ENCODE measurements at regions not wholly inside any gene's neighbourhood (a gene's known extent, or its start where the extent isn't known, plus 50 kb on each side); places are given as distances from the start of the nearest gene placed in this dataset.

DNA sequence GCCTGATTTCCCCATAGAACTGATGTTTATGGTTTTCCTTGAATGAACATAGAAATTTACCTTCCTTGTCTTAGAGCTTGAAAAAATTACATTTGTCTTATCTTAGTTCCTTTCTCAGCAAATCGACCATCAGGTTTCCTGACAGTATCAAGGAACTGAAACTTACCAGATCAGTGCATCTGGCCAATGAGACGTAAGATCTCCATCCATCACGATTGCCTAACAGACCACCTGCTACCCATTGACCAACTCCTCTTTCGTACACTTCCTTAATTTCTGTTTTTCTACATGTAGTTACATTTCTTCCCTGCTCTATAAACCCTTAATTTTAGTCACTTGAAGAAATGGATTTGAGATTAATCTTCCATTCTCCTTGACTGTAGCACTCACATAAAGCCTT is 57.4 kb upstream of the TMPRSS15 start:
- DNase-seq = no peak

DNA sequence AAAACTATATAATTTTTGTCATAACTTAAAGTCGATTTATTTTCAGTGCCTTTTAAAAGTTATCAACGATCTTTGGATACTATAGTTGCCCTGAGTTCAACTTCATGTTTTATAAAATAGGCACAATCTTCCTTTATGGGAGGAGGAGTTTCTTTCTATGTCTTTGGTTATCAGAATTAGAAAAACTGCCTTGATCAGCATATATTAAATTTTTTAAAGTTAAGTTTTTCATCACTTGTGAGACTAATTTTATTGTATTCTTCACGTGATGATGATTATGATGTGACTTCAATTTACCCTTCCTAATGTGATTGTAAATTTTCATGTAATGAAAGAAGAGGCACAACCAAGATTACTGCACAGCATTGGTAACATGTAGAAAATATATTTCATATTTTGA is 58.2 kb upstream of the TMPRSS15 start:
- DNase-seq = no peak

DNA sequence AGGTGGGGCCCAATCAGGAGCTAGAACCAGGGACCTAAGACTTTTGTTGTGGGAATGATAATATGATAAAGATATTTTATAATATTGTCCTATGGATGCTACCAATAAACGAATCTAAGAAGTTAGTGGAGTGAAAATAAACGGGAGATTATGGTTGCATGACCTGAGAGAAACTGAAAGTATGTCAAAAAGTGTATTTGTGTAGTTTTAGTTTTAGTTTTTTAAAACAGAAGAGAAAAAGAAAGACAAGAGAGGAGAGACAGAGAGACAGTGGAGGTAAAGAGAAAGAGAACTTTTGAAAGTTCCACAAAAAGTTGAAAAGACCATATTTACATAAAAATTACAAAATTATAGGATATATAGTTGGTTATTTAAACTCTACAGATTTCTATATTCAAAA is 64.1 kb upstream of the TMPRSS15 start:
- no peak for DNase-seq

DNA sequence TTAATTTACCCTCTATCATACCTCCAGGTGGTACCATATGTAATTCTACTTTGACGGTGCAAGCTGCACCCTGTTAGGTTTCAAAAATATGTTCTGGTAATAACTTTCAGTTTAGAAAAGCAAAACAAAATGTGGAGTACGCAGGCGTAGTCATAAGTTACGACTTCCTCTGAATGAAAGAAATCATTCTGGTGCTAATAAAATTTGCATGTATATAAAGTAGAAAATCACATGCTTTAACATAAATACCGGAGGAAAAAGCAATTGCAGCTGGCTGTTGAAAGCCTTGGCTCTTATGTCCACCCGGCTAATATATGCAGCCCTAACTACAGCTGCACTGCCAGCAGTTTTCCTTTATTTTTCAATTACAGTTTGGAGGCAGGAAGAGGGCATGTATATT is 65.2 kb upstream of the TMPRSS15 start:
- no peak for DNase-seq

DNA sequence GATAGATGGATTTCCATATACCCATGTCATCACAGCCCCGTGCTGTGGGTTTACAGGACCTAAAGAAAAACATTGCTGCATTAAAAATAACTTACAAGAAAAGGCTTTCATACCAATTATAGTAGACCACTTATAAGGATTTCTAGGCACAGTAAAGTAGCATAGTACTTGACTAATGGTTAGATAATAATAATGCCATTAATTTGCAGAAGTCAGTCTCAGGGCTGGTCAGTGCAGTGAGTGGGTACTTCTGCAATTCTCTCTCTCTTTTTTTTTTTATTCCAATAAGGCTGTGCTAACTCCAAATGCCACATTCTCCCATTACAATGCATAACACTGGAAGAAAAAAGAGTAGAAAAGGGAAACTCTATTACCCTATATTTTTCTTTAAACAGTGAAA is 73.1 kb upstream of the TMPRSS15 start:
- no peak for DNase-seq

DNA sequence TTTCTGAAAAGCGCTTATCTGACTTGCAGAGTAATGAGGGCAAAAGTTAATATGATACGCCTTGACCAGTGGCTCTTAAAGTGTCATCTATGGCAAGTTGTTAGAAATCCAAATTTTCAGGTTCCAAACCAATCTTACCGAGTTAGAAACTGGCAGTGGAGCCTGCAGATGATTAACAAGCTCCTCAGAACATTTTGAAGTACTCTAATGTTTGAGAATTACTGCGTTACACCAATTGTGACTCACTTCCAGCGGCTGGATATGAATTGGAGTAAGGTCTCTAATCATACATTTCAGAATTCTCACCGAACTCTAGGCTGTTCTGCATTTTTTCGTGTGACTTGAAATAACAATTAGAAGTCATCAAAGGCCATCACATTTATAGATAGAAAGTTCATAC is 73.5 kb upstream of the TMPRSS15 start:
- DNase-seq = no peak

DNA sequence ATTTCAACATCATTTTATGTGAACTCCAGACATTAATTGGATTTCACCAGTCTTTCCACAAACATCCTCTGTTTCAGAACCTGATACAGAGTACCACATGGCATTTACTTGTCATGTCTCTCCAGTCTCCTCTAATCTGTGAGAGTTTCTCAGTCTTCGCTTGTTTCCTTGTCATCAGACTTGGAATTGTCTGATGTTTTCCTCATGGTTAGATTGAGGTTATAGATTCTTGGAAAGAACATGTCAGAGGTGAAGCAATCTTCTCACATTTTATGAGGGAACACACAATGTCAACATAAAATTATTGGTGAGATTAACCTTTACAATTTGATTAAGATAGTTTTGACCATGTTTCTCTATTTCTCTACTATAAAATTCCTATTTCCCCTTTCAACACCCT is 74.9 kb upstream of the TMPRSS15 start:
- DNase-seq = no peak

DNA sequence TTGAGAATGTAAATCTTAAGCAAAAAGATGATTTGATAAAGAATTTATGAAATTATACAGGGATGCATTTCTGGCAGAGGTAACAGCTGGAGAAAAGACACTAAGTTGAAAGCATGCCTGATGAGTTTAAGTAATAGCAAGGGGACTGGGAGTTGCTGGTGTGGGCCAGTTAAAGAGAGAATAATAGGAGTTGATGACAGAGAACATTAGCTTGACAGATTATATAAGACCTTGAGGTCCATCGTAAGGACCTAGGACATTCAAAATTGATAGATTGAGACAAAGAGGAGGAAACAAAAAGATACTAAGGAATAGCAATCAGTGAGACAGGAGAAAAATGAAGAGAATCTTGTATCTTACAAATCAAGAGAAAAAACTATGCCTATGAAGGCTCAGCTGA is 84.7 kb upstream of the TMPRSS15 start:
- no peak for DNase-seq

DNA sequence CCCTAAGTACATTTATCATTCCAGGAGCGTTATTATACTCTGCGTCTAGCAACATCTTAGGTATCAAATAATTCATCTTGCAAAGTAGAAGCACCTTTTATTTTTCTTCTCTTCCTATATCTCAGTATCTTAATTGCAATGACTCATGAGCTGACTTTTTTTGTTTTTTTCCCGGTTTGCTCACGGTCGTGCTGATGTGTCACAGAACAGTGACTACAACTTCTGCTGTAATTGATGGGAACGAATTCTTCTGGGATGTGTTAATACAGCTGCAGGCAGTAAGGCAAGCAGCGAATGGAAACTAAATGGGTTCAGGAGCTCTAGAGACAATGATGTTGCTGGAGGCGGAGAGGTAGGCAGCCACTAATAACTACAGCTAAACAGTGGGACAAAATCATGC is 89.8 kb upstream of the TMPRSS15 start:
- DNase-seq = no peak

DNA sequence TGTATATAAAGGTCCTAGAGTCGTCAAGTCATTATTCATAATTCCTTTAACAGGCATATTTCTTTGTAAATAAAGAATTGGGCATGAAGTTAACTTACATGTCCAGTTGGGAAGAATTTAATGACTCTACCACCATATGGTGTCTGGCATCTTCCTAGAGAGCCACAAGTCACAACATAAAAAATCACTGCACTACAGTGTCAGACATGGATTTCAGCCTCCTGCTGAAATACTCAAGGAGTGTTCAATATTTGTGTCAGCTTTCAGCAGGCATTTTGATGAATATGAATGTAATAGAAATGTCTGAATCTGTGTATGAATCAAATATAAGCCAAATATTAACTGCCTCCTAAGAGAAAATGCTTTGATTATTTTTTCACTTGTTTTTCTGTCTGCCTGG is 91.9 kb upstream of the TMPRSS15 start:
- DNase-seq = no peak

DNA sequence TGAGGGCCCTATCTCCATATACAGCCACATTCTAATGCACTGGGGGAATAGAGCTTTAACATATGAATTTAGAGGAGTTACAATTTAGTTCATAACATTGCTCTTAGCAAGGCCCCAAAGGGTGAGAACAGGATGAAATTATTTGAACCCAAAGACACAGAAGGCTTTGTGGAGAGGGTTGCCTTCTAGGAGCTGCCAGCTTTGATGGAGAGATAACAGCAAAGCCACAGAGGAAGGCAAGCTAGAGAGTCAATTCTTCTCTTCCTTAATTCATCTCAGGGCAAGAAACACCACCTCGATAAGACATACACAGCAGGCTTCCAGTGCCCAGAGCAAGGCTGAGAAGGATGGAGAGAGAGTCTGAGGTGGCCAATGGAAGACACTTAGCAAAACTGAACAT is 94.8 kb upstream of the TMPRSS15 start:
- DNase-seq = no peak

DNA sequence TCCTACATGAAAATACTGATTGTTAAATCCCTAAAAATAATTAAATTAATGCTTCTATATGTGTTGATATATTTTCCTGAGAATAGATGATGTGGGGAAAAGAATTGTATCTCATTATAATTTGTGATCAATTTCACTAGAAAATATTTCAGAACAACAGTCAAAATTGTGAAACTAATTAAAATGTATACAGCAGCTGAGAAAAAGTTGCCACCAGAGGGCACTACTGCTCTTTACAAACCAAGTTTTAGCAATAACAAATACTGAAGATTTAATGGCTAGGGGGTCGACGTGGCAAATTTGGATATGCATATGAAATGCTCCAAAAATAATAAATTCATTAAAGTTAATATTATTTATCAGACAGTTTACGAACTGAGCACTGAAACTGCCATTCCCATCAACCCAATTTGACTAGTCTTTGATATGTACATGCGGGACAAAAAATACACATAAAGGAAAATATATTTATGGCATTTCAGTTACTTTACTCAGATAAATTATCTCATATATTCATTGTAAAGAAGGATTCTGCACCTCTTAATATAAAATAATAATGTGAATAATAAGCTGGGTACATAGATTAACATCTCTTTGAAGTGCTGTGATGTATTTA is 96.3 kb upstream of the TMPRSS15 start:
- DNase-seq = peak; percentile 47

DNA sequence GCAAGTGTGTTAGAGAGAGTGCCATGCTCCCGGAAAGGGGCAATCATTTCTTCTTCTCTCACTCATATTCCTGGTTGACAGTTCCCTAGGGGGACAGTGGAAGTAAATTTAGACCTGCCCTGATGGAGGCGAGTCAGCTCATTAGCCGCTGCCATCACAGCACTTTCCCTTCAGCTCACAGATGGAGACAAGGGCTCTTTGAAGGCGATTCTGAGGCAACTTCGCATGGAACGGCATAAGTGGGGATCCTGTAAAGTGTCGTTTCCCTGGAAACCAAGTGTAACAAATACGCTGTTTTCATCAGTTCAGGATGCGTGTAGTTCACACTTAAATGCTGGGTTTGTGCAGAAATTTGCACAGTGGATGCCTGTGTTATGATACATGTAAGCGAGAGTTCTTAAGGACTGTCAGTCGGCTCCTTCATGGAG is 114.5 kb upstream of the TMPRSS15 start:
- DNase-seq = no peak

DNA sequence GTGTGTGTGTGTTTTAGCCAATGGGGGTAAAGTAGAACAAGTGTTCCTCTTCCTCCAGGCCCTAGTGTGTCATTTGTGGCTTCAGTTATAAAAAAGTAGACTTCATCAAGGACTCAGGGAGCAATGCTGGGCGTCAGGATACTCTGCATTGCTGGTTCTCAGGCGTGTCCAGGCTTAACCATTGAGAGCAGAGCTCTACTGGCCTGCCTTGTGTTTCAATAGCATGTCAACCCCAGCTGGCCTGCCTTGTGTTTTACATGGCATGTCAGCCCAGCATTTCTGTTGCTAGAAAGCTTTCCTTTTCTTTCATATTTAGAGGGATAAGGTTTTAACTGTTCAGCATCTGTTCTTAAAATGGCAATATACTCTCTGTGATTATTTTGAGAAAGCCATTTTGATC is 117.6 kb upstream of the TMPRSS15 start:
- no peak for DNase-seq

DNA sequence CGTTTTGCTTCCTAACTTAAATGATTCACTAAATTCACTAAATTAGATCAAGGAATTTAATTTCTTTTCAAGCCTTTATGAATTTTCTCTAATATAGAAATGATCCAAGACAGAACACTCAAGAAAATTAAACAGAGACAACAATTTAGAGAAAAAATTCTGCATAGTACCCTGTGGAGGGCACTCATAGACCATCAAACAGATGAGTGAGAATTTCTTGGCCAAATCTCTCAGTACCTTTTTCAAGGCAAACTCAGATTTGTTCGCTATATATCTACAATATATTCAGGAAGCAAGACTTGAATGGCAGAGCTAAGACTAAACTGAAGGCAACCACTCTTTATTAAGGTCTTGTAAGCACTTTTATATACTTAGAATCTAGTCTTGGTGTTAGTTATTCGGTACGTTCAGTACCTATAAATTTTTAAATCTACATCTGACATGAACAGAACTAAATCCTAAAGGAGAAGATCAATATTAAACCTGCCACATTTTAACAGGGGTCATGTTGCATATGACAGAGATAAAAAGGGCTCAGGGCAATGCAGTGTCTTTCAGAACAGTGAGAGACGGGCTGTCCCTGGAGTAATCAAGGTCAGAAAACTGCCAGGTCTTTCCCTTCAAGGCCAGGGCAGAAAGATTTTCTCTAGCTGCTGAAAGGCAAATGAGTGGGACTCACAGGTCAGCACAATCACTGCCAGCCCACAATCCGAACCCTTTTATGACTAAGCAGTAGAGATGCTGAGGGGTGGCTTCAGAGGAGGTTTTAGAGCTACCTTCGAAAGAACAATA is 118.8 kb upstream of the TMPRSS15 start:
- no peak for DNase-seq

DNA sequence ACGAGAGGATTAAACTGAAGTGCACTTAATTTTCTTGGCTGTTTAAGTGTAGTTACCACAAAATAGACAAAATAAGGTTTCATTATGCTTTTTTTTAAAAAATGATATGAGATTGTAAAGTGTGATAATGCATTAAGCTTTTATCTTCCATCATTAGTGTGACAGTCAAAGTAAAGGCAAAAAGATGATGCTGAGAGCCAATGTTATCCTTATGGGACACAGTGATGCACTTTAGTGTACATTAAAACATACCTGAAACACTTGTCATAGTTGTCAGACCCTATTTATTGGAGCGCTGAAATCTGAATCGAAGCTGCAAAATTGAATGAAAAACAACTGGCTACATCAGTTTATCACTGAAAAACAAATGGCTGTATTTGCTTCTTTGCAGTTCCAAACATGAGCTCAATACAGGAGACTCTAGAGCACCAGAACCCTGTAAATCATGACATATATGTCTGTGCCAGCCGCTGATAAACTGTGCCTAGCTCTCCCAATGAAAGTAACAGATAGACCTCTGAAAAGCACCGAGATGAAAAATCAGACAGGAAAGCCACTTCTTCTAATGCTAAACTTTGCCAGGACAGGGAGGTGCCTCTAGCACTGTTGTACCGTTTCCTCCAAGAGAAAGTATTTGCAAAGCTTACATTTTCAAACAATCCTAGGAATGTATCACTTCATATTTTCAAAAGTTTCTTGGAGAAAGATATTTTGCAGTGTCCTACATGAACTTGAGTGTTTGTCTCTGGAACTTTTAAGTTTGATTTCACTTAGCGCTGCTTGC is 120.7 kb upstream of the TMPRSS15 start:
- no peak for DNase-seq

DNA sequence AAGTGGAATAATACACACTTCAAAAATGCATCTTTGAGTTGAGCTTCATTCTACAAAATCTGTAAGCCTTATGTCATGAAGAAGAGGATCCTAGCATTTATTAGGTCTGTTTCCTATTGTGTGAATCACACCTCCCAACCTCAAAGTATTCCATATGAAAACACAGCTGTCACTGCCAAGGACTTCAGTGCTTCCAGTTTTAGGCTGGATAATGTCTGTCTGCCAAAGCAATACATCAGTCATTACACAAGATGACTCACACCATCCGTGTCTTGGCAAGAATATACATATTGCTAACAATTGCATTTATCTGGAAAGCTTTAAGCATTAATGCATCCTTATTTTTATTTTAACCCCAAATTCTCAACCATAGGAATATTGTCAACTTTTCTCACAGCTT is 125.7 kb upstream of the TMPRSS15 start:
- no peak for DNase-seq

DNA sequence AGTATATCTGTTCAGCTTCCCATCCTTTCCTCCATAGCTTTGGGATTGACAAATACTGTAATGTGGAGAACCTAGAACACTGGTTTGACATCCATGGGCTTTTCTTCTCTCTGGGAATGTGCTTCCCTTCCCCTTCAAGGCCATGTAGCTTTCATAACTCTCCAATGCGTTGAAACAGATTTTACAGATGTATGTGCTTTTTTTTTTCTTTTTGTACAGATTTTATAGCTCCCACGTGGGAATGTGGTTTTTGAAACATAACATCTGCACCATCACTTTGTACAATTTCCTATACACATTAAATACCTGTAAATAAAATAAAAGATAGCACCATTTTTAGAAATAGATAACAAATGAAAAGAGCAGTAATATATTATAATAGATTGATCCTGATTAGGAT is 138.5 kb upstream of the TMPRSS15 start:
- DNase-seq = no peak

DNA sequence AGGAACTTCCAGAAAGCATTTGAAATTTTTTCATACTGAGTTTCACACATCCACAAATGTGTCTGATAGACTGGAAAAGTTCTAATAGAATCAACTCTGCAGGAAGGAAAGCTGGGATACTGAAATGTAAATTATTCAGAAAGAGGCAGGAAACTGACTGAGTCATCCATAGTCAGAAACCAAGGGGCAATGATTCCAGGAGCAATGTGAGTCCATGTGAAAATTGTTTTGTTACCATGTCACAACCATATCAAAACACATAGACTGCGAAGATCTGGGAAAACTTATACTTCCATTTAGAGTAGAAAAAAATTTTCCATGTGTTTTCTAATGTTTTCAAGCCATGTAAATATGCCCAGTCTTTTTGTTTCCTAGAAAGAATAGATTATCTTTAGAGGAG is 142.3 kb upstream of the TMPRSS15 start:
- DNase-seq = no peak

DNA sequence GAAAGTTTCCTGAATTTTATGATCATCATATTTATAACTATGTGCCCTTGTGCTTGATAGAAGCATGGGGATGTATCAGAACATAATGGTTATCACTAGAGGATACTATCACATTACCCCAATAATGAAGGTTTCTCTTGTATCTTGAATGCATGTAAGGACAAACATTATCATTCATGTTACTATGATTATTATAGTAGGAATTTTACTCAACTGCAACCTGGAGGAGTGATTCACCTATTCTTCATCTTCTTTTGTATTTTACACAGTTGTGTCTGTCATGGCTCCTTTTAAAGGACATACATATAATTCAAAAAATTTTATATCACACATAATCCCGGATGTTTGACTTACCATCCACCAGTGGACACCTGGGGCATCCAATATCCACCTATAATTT is 143.8 kb upstream of the TMPRSS15 start:
- no peak for DNase-seq

DNA sequence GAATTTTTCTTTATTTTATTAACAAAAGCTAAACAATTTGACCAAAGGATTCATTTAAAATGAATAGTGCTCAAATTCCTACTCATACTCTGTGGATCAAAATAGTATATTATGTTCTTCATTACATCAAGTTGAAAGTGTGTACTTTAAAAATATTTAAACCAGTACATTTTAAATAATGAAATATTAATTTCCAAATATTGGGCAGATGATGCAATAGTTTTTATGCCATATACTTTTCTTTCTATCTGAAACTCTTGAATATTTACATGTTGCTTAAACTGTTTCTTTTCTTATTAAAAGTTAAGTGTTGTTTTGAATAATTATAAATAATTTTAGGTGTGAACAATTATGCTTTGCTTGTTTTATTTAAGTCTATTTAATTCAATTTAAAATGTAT is 144.7 kb upstream of the TMPRSS15 start:
- DNase-seq = no peak

DNA sequence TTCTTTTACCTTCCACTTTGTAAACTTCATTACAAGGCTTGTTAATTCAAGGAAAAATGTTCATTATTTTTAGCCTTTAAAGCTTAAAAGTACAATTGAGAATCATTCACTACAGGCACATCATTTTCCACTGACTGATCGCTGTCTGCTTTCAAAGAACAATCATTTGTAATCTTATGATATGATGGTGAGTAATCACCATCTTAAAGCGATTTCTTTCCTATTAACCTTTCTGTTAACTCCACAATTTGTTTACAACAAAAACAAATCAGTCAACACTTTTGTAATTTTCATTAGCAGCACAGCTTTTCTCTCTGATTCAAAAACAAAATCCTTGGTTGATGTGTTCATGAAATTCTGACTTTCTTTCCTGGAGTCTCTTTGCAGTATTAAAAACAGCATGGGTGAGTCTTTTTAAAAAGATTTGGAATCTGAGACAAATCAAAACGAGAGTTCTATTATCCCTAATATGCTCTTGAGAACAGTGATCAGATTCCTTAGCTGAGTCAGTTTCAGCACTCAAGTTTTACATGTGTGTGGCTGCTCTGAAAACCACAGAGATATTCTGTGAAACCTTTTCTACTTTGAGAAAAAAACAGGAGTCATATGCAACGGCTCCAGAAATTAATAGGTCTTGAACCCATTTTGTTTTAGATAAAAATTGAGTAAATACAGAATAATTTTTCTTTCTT is 145.8 kb upstream of the TMPRSS15 start:
- no peak for DNase-seq

DNA sequence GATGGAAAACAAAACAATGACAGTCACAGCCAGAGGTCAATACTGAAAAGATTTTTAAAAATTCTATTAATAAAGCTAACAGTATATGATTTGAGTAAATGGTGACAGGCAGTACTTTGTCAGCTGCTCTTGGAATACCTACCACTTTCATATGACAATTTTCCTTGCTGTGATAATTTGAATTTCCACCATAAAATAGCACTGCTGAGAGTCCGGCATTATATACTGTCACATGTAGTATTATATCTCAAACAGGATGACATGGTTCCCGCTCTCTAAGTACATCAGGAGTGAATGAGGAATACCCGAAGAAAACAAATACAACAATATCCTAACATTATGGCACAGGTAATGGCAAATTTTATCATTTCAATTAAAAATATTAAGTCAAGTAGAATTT is 146.8 kb upstream of the TMPRSS15 start:
- DNase-seq = no peak

DNA sequence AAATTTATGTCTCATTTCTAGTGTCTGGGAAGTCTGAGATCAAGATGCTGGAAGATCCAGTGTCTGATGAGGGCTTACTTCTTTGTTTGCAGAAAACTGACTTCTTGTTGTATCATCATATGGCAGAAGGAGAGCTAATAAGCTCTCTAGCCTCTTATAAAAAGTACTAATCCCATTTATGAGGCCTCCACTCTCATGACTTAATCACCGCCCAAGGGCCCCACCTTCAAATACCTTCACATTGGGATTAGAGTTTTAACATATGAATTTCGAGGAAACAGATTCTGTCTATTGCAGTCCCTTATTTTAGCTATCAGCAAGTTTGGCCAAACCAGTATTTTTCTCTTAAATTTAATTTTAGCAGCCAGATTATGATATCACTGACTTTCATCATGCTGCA is 150.2 kb upstream of the TMPRSS15 start:
- DNase-seq = no peak
